Activated CD4-positive, alpha-beta T cell treated with anti-CD3 and anti-CD28 coated beads, Interleukin-2, amount 10 ng/mL, durations not matched to agents 24 days and 14 days (primary cell): ENCODE measurements at regions not wholly inside any gene's neighbourhood (a gene's known extent, or its start where the extent isn't known, plus 50 kb on each side); places are given as distances from the start of the nearest gene placed in this dataset.
"Not testable (repeated sequence)": the region's sequence is repeated elsewhere in the genome, so short reads cannot be mapped to it uniquely, and the experiment has no call there.

ENCODE experiments used
- DNase-seq: peaks from one replicate; pipeline ENCODE4 v3.0.0; 2022
- H3K27ac Mint-ChIP-seq: one replicate; pipeline ENCODE4 v1.8.0; 2022; ENCODE audit warnings: mild to moderate bottlenecking, mixed read lengths
- H3K27me3 Mint-ChIP-seq: one replicate; pipeline ENCODE4 v1.8.0; 2022; ENCODE audit warnings: mixed read lengths
- H3K36me3 Mint-ChIP-seq: one replicate; pipeline ENCODE4 v1.8.0; 2022; ENCODE audit warnings: low read depth, mild to moderate bottlenecking, mixed read lengths
- H3K4me1 Mint-ChIP-seq: one replicate; pipeline ENCODE4 v1.8.0; 2021; ENCODE audit warnings: mixed read lengths
- H3K4me3 Mint-ChIP-seq: one replicate; pipeline ENCODE4 v1.8.0; 2022; ENCODE audit warnings: mild to moderate bottlenecking, moderate library complexity, mixed read lengths
- H3K9me3 Mint-ChIP-seq: one replicate; pipeline ENCODE4 v1.8.0; 2021; ENCODE audit warnings: mixed read lengths
- intact Hi-C: fragments of 100-400 bp; cut with micrococcal nuclease; formaldehyde crosslinking; loops from one replicate; pipeline ENCODE4 v1.15.1; 2023

DNA sequence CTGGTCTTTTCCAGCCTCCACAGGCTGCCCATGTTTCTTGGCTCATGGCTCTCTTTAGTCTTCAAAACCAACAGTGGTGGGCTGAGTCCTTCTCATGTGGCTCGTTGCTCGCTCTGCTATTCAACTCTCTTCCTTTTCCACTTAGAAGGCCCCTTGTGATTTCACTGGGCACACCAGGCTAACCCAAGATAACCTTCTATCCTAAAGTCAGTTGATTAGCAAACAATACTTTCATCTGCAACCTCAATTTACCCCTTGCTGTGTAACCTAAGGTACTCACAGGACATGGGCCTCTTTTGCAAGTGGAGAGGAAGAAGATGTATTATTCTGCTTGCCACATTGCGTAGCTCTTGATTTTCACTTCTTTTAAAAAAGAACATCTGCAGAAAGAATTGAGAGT lies 79.6 kb downstream of the UTRN start:
- no peaks in the 10 kb centered on the region for H3K27me3 Mint-ChIP-seq
- intact Hi-C loops = loop anchor here (5.0 kb wide), 1 partner anchor 252 kb away; no protein-coding TSS in a partner anchor
- peaks cover 34% of the 10 kb centered on the region for H3K4me1 Mint-ChIP-seq
- peaks cover under 1% of the 10 kb centered on the region for H3K9me3 Mint-ChIP-seq
- peak overlapping the region; percentile 19 for H3K4me3 Mint-ChIP-seq
- H3K36me3 Mint-ChIP-seq = peaks cover 39% of the 10 kb centered on the region
- peak; percentile 54 for DNase-seq
- H3K27ac Mint-ChIP-seq = peak overlapping the region; percentile 57

DNA sequence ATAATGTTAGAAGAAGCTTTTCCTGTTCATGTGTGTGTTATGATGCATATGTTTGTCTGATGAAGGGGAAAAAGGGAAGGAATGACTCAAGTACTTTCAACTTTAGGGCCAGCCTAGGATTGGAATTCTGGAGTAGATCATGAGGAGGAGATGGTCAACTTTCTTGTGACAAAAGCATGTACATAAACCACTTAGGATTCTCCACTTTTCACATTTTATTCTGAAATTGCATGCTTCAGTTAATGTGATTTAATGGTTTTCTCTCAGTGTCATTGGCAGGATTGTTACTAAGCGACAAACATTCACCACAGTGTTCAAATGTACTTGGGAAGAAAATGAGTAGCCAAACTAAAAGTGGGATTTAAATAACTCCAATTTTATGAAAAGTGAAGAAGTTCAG lies 80.1 kb downstream of the UTRN start:
- peaks cover 34% of the 10 kb centered on the region for H3K4me1 Mint-ChIP-seq
- no peak overlapping the region for H3K4me3 Mint-ChIP-seq
- peaks cover 40% of the 10 kb centered on the region for H3K36me3 Mint-ChIP-seq
- DNase-seq = peak; percentile 4
- no peaks in the 10 kb centered on the region for H3K27me3 Mint-ChIP-seq
- peak overlapping the region; percentile 18 for H3K27ac Mint-ChIP-seq
- intact Hi-C loops = no loop called here
- H3K9me3 Mint-ChIP-seq = peaks cover 4% of the 10 kb centered on the region

DNA sequence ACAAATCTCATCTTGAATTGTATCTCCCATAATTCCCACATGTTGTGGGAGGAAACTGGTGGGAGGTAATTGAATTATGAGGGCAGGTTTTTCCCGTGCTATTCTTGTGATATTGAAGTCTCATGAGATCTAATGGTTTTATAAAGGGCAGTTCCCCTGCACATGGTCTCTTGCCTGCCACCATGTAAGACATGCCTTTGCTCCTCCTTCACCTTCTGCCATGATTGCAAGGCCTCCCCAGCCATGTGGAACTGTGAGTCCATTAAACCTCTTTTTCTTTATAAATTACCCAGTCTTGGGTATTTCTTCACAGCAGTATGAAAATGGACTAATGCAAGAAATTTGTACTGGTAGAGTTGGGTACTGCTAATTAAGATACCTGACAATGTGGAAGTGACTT lies 84.6 kb downstream of the UTRN start:
- Mint-ChIP-seq H3K36me3 (peaks cover 40% of the 10 kb centered on the region), H3K4me1 (peaks cover 11% of the 10 kb centered on the region)
- H3K27ac Mint-ChIP-seq, intact Hi-C loops, H3K27me3 Mint-ChIP-seq, H3K9me3 Mint-ChIP-seq, DNase-seq, H3K4me3 Mint-ChIP-seq: not testable (repeated sequence)

DNA sequence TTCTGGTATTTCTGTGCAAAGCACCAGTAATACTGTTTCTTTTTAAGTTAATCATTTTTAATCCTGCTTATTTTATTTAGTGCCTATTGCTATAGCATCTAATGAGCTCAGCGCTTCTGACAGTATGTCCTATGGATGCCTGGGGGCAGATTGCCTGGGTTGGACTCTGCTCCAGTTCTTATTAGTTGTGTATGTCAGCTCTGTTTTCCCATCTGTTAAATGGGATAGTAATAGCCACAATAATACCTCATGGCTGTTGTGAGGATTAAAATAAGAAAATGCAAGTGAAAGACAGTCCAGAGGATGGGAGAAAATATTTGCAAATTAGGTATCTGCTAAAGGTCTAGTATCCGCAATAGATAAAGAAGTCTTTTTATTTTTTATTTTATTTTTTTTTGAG lies 87.0 kb downstream of the UTRN start:
- H3K4me1 Mint-ChIP-seq = peaks cover 9% of the 10 kb centered on the region
- H3K4me3 Mint-ChIP-seq = no peak overlapping the region
- peaks cover 4% of the 10 kb centered on the region for H3K9me3 Mint-ChIP-seq
- intact Hi-C loops = no loop called here
- no peaks in the 10 kb centered on the region for H3K27me3 Mint-ChIP-seq
- no peak overlapping the region for H3K27ac Mint-ChIP-seq
- no peak for DNase-seq
- H3K36me3 Mint-ChIP-seq = peaks cover 36% of the 10 kb centered on the region

DNA sequence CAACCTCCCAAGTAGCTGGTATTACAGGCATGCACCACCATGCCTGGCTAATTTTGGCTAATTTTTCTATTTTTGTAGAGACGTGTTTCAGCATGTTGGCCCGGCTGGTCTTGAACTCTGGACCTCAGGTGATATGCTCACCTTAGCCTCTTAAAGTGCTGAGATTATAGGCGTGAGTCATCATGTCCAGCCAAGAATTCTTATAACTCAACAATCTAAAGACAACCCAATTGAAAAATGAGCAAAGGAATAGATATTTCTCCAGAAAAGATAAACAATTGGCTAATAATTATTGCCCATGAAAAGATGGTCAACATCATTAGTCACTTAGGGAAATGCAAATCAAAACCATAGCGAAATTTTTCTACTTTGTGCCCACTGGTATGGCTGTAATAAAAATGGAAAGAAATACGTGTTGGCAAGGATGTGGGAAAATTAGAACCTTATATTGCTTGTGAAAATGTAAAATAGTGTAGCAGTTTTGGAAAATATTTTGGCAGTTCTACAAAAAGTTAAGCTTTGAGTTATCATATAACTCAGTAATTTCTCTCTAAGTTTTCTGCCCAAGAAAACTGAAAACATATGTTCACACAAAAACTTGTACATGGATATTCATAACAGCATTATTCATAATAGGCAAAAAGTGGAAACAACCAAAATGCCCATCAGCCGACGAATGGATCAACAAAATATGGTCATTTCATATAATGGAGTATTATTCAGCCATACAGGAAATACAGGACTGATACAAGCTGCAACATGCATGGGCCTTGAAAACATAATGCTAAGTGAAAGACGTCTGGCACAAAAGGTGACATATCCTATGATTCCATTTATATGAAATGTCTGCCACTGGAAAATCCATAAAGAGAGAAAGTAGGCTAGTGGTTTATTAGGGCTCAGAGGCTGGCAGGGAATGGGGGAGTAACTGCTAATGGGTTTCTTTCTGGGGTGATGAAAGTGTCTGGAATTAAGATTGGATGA lies 87.8 kb downstream of the UTRN start:
- H3K4me3 Mint-ChIP-seq = no peak overlapping the region
- peaks cover 4% of the 10 kb centered on the region for H3K9me3 Mint-ChIP-seq
- H3K27ac Mint-ChIP-seq = no peak overlapping the region
- DNase-seq = no peak
- H3K27me3 Mint-ChIP-seq = no peaks in the 10 kb centered on the region
- peaks cover 15% of the 10 kb centered on the region for H3K4me1 Mint-ChIP-seq
- intact Hi-C loops = no loop called here
- peaks cover 40% of the 10 kb centered on the region for H3K36me3 Mint-ChIP-seq

DNA sequence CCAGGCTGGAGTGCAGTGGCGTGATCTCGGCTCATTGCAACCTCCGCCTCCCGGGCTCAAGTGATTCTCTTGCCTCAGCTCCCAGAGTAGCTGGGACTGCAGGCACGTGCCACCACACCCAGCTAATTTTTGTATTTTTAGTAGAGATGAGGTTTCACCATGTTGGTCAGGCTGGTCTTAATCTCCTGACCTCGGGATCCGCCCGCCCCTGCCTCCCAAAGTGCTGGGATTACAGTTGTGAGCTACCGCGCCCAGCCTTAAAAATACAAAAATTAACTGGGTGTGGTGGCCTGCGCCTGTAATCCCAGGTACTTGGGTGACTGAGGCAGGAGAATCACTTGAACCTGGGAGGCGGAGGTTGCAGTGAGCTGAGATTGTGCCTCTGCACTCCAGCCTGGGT lies 89.4 kb downstream of the UTRN start:
- Mint-ChIP-seq H3K36me3 (peaks cover 37% of the 10 kb centered on the region), H3K9me3 (peaks cover 11% of the 10 kb centered on the region), H3K4me1 (peaks cover 21% of the 10 kb centered on the region)
- DNase-seq, H3K27ac Mint-ChIP-seq, H3K4me3 Mint-ChIP-seq, H3K27me3 Mint-ChIP-seq, intact Hi-C loops: not testable (repeated sequence)

DNA sequence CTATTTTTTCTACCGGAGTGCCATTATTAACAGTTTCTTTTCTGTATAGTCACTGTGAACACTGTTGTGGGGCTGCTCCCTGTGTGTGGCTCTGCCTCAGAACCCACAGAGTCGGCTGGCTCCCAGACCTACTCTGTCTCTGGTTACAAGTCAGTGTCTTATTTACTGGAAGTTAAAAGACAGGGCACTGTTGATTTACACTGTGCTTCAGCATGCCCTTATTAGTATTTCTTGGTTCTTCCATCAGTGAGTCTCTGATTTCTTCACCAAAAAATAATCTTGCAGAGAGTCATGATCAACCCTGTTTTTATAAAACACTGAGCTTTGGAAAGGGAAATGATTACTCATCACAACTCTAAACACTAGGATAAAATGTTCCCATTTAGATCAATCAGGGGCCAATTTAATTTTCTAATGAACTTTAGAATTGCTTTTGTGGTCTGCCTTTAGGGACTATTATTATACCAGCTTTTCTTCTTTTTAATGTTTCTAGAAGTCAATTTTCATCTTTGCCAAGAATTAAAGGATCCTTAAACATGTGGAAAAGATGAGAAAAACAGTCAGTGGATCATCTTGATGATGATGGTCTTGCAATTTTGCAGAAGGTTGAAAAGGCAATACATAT lies 92.6 kb downstream of the UTRN start:
- intact Hi-C loops = no loop called here
- H3K4me1 Mint-ChIP-seq = peaks cover 21% of the 10 kb centered on the region
- H3K27ac Mint-ChIP-seq = no peak overlapping the region
- no peak for DNase-seq
- H3K9me3 Mint-ChIP-seq = peaks cover 22% of the 10 kb centered on the region
- H3K36me3 Mint-ChIP-seq = peaks cover 41% of the 10 kb centered on the region
- H3K27me3 Mint-ChIP-seq = no peaks in the 10 kb centered on the region
- H3K4me3 Mint-ChIP-seq = no peak overlapping the region

DNA sequence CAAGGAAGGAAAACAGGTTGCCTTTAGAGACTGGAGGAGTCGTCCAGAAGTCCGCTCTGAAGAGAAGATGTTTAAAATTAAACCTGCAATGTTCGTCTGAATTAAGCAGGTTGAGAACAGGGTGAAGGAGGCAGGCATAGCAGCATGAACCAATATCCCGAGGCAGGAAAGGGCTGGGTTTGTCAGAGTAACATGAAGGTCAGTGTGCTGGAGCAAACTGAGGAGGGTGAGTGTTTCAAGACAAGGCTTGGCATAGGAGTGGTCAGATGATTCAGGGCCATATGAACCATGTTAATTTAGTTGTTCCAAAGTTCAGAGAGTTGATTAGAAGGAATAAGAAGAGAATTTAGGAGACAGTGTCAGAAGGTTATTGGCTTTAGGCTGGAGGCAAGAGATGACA lies 93.3 kb downstream of the UTRN start:
- DNase-seq = no peak
- intact Hi-C loops = no loop called here
- H3K4me1 Mint-ChIP-seq = peaks cover 22% of the 10 kb centered on the region
- no peak overlapping the region for H3K4me3 Mint-ChIP-seq
- no peaks in the 10 kb centered on the region for H3K27me3 Mint-ChIP-seq
- H3K27ac Mint-ChIP-seq = no peak overlapping the region
- peaks cover 22% of the 10 kb centered on the region for H3K9me3 Mint-ChIP-seq
- H3K36me3 Mint-ChIP-seq = peaks cover 41% of the 10 kb centered on the region

DNA sequence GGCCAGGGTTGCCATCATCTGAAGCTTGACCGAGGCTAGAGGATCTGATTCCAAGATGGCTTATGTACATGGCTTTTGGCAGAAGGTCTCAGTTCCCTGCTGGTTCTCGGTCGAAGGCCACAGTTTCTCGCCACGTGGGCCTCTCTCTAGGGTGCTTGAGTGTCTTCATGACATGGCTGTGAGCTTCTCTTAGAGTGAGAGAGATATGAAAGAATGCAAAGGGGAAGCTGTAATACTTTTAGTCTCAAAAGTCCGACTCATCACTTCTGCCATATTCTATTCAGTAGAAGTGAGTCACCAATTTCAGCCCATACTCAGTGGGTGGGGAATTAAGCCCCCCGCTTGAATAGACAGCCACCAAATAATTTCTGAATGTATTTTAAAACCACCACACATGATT lies 94.2 kb downstream of the UTRN start:
- intact Hi-C loops = no loop called here
- peaks cover 28% of the 10 kb centered on the region for H3K4me1 Mint-ChIP-seq
- no peak for DNase-seq
- H3K27me3 Mint-ChIP-seq = no peaks in the 10 kb centered on the region
- peaks cover 22% of the 10 kb centered on the region for H3K9me3 Mint-ChIP-seq
- no peak overlapping the region for H3K27ac Mint-ChIP-seq
- H3K36me3 Mint-ChIP-seq = peaks cover 42% of the 10 kb centered on the region
- no peak overlapping the region for H3K4me3 Mint-ChIP-seq

DNA sequence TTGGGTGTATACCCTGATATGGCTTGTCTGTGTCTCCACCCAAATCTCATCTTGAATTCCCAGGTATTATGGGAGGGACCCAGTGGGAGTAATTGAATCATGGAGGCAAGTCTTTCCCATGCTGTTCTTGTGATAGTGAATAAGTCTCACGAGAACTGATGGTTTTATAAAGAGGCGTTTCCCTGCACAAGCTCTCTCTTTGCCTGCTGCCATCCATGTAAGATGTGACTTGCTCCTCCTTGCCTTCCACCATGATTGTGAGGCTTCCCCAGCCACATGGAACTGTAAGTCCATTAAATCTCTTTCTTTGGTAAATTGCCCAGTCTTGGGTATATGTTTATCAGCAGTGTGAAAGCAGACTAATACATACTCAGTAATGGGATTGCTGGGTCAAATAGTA lies 96.4 kb downstream of the UTRN start:
- H3K36me3 Mint-ChIP-seq = peaks cover 44% of the 10 kb centered on the region
- peaks cover 22% of the 10 kb centered on the region for H3K9me3 Mint-ChIP-seq
- H3K27me3 Mint-ChIP-seq, intact Hi-C loops, DNase-seq, H3K27ac Mint-ChIP-seq, H3K4me3 Mint-ChIP-seq: not testable (repeated sequence)
- peaks cover 29% of the 10 kb centered on the region for H3K4me1 Mint-ChIP-seq

DNA sequence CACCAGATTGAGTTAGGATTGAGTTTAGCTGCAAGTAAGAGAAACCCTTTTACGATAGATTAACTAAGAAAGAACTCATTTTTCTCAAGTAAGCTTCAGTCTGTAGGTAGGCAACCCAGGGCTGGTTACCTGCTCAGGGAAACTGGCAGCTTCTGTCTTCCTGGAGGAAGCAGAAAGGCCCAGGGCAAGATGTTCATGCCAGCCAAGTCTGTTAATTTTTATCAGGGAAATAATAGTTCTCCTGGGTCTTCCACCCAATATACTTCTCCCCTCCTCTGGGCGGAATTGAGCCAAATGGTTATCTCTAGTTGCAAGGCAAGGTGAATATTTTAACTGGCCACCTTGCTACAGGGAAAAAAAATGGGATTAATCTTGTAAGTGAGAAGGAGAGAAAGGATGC lies 98.2 kb downstream of the UTRN start:
- H3K36me3 Mint-ChIP-seq = peaks cover 39% of the 10 kb centered on the region
- no peak overlapping the region for H3K4me3 Mint-ChIP-seq
- H3K4me1 Mint-ChIP-seq = peaks cover 23% of the 10 kb centered on the region
- DNase-seq = no peak
- peaks cover 22% of the 10 kb centered on the region for H3K9me3 Mint-ChIP-seq
- intact Hi-C loops = no loop called here
- no peak overlapping the region for H3K27ac Mint-ChIP-seq
- H3K27me3 Mint-ChIP-seq = no peaks in the 10 kb centered on the region

DNA sequence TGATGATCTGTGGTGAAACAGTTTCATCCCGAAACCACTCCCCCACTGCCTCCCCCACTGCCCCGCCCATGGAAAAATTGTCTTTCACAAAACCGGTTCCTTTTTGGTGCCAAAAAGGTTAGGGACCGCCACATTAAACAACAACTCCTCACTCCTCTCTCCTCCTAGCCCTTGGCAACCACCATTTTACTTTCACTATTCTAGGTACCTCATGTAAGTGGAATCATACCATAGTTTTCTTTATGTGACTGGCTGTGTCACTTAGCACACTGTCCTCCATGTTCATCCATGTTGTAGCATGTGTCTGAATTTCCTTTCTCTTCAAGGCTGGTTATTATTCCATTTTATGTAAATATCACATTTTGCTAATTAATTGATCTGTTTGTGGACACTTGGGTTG lies 99.3 kb downstream of the UTRN start:
- H3K36me3 Mint-ChIP-seq = peaks cover 35% of the 10 kb centered on the region
- no peaks in the 10 kb centered on the region for H3K27me3 Mint-ChIP-seq
- H3K9me3 Mint-ChIP-seq = peaks cover 16% of the 10 kb centered on the region
- H3K4me3 Mint-ChIP-seq = no peak overlapping the region
- H3K4me1 Mint-ChIP-seq = peaks cover 18% of the 10 kb centered on the region
- H3K27ac Mint-ChIP-seq = no peak overlapping the region
- no peak for DNase-seq
- intact Hi-C loops = no loop called here

DNA sequence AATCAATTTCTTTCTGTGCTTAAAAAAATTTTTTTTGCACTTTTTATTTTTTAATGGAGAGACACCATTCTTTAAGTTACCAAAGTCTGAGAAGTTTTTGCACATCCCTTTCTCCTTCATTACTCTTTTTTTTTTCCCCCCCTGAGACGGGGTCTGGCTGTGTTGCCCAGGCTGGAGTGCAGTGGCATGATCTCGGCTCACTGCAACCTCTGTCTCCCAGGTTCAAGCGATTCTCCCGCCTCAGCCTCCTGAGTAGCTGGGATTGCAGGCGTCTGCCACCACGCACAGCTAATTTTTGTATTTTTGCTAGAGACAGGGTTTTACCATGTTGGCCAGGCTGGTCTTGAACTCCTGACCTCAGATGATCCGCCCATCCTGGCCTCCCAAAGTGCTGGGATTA lies 104.3 kb downstream of the UTRN start:
- H3K9me3 Mint-ChIP-seq, DNase-seq, H3K27me3 Mint-ChIP-seq, H3K27ac Mint-ChIP-seq, H3K4me3 Mint-ChIP-seq, intact Hi-C loops: not testable (repeated sequence)
- Mint-ChIP-seq H3K36me3 (peaks cover 38% of the 10 kb centered on the region), H3K4me1 (peaks cover 16% of the 10 kb centered on the region)

DNA sequence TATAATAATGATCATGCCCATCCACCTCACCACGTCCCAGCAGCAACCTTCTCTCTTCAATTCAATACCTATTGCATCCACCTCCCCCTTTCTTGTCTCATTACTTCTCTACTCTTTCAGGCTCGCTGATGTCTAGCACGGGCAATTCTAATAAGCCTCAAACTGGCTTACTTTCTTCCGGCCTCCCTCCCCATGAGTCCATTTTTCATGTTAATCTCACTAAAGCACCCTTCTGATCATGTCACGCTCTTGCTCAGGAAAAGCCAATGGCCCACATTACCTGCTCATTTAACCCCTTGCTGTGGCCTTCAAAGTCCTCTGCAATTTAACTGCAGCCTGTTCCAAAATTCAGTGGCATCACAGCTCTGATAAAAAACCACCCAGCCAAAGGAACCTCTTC lies 105.1 kb downstream of the UTRN start:
- intact Hi-C loops = no loop called here
- Mint-ChIP-seq H3K4me1 (peaks cover 13% of the 10 kb centered on the region), H3K27ac (no peak overlapping the region), H3K4me3 (no peak overlapping the region), H3K27me3 (no peaks in the 10 kb centered on the region), H3K36me3 (peaks cover 34% of the 10 kb centered on the region), H3K9me3 (peaks cover 7% of the 10 kb centered on the region)
- DNase-seq = no peak
